ENCODE measurements at regions not wholly inside any gene's neighbourhood (a gene's known extent, or its start where the extent isn't known, plus 50 kb on each side); places are given as distances from the start of the nearest gene placed in this dataset.

GRCh38 chr2:133844214-133844892 lies 276.1 kb upstream of the NCKAP5 start:
- TF ChIP-seq STAT5B (CRISPR knock-in tag; IDR thresholded peaks at IDR 0.05) (no peak), EP300 (IDR thresholded peaks at IDR 0.05; ENCODE audit: low read length) (no peak), TCF7 (IDR thresholded peaks at IDR 0.05; ENCODE audit: borderline replicate concordance) (no peak), CTCF (IDR thresholded peaks at IDR 0.05 in 2 of 3, conservative IDR thresholded peaks at IDR 0.05 in 1 of 3; ENCODE audit: insufficient read depth in 2 of 3, low read depth in 1 of 3, low read length in 3 of 3) (peak; percentile 72 to 87 (median 86)), ZBTB33 (CRISPR knock-in tag; IDR thresholded peaks at IDR 0.05) (no peak), ZNF518B (CRISPR knock-in tag; IDR thresholded peaks at IDR 0.05) (no peak), CBX5 (IDR thresholded peaks at IDR 0.05; ENCODE audit: borderline replicate concordance, low read depth) (no peak)
